ENCODE measurements at regions not wholly inside any gene's neighbourhood (a gene's known extent, or its start where the extent isn't known, plus 50 kb on each side); places are given as distances from the start of the nearest gene placed in this dataset.

DNA sequence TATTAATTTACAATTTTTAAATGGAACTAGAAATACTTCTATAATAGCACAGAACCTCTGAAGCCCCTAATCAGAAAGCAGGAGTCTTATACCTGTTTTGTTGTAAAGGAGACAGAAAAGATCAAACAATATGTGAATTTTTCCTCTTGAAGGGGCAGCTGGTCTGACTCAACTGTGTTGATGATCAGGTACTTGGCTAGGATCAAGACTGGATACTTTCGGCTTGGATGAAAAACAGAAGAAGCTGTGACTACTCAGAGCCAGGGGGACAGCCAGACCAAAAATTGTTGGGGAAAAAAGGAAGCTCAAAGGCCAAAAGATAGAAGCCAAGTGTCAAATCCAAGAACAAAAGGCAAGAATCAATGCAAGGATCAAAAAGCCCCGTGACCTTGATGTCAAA is 195.6 kb downstream of the KCTD12 start:
- TF ChIP-seq, protein P1, sequence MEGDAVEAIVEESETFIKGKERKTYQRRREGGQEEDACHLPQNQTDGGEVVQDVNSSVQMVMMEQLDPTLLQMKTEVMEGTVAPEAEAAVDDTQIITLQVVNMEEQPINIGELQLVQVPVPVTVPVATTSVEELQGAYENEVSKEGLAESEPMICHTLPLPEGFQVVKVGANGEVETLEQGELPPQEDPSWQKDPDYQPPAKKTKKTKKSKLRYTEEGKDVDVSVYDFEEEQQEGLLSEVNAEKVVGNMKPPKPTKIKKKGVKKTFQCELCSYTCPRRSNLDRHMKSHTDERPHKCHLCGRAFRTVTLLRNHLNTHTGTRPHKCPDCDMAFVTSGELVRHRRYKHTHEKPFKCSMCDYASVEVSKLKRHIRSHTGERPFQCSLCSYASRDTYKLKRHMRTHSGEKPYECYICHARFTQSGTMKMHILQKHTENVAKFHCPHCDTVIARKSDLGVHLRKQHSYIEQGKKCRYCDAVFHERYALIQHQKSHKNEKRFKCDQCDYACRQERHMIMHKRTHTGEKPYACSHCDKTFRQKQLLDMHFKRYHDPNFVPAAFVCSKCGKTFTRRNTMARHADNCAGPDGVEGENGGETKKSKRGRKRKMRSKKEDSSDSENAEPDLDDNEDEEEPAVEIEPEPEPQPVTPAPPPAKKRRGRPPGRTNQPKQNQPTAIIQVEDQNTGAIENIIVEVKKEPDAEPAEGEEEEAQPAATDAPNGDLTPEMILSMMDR (IDR thresholded peaks at IDR 0.05), result no peak
- no peak for TF ChIP-seq POLR2A (IDR thresholded peaks at IDR 0.05)

All from tibial nerve (tissue), 3 donors.